ENCODE measurements at regions not wholly inside any gene's neighbourhood (a gene's known extent, or its start where the extent isn't known, plus 50 kb on each side); places are given as distances from the start of the nearest gene placed in this dataset.

- peak; percentile 82 for FAIRE-seq
- DNase-seq (ENCODE audit: low spot score) = peak; percentile 36
Measured at GRCh38 chr2:18749912-18750526, 160.7 kb upstream of the NT5C1B start.

- DNase-seq (ENCODE audit: low spot score) (no peak), FAIRE-seq (no peak)
Measured at GRCh38 chr2:18745431-18746272, 156.3 kb upstream of the NT5C1B start.

- DNase-seq (ENCODE audit: low spot score) = no peak
- no peak for FAIRE-seq
Measured at GRCh38 chr2:18741895-18742732, 152.7 kb upstream of the NT5C1B start.

- FAIRE-seq = no peak
- no peak for DNase-seq (ENCODE audit: low spot score)
Measured at GRCh38 chr2:18741191-18741590, 151.8 kb upstream of the NT5C1B start.

- no peak for DNase-seq (ENCODE audit: low spot score)
- no peak for FAIRE-seq
Measured at GRCh38 chr2:18740474-18740881, 151.1 kb upstream of the NT5C1B start.

- FAIRE-seq (no peak), DNase-seq (ENCODE audit: low spot score) (no peak)
Measured at GRCh38 chr2:18731666-18732065, 142.3 kb upstream of the NT5C1B start.

- DNase-seq (ENCODE audit: low spot score) (no peak), FAIRE-seq (no peak)
Measured at GRCh38 chr2:18724371-18725145, 135.2 kb upstream of the NT5C1B start.

GRCh38 chr2:18723219-18723618 is 133.8 kb upstream of the NT5C1B start:
- no peak for FAIRE-seq

GRCh38 chr2:18722101-18722500 is 132.7 kb upstream of the NT5C1B start:
- DNase-seq (ENCODE audit: low spot score) (no peak), FAIRE-seq (no peak)

More at GRCh38 chr2:18723219-18723618, 133.8 kb upstream of the NT5C1B start:
- DNase-seq (ENCODE audit: low spot score) = no peak

GRCh38 chr2:18721038-18721922 is 131.9 kb upstream of the NT5C1B start:
- no peak for FAIRE-seq

GRCh38 chr2:18719978-18720775 is 130.8 kb upstream of the NT5C1B start:
- DNase-seq (ENCODE audit: low spot score) = peak; percentile 38

More at GRCh38 chr2:18721038-18721922, 131.9 kb upstream of the NT5C1B start:
- DNase-seq (ENCODE audit: low spot score) = no peak

GRCh38 chr2:18708203-18708715 is 118.9 kb upstream of the NT5C1B start:
- no peak for DNase-seq (ENCODE audit: low spot score)
- no peak for FAIRE-seq

More at GRCh38 chr2:18719978-18720775, 130.8 kb upstream of the NT5C1B start:
- peak; percentile 28 for FAIRE-seq

- FAIRE-seq (no peak), DNase-seq (ENCODE audit: low spot score) (no peak)
Measured at GRCh38 chr2:18706001-18706400, 116.6 kb upstream of the NT5C1B start.

- no peak for FAIRE-seq
- no peak for DNase-seq (ENCODE audit: low spot score)
Measured at GRCh38 chr2:18704276-18704675, 114.9 kb upstream of the NT5C1B start.

- no peak for DNase-seq (ENCODE audit: low spot score)
- FAIRE-seq = peak; percentile 21
Measured at GRCh38 chr2:18703555-18703954, 114.2 kb upstream of the NT5C1B start.

GRCh38 chr2:18701981-18702380 is 112.6 kb upstream of the NT5C1B start:
- DNase-seq (ENCODE audit: low spot score) = no peak
- FAIRE-seq = no peak

- DNase-seq (ENCODE audit: low spot score) = no peak
Measured at GRCh38 chr2:18701546-18701945, 112.2 kb upstream of the NT5C1B start.

GRCh38 chr2:18690342-18690741 is 101.0 kb upstream of the NT5C1B start:
- DNase-seq (ENCODE audit: low spot score) = no peak
- no peak for FAIRE-seq

More at GRCh38 chr2:18701546-18701945, 112.2 kb upstream of the NT5C1B start:
- FAIRE-seq = no peak
